ENCODE measurements at regions not wholly inside any gene's neighbourhood (a gene's known extent, or its start where the extent isn't known, plus 50 kb on each side); places are given as distances from the start of the nearest gene placed in this dataset.

- Histone ChIP-seq H3K27me3 (replicated peaks; ENCODE audit: control insufficient read depth, insufficient read depth, low read length, poor library complexity, severe bottlenecking) (no peaks in the 10 kb centered on the region), H3K4me3 (ENCODE audit: insufficient read depth, low read depth, low read length, poor library complexity, severe bottlenecking) (no peak overlapping the region), H3K9me3 (ENCODE audit: control insufficient read depth, low read length) (no peaks in the 10 kb centered on the region), H3K36me3 (ENCODE audit: control insufficient read depth, insufficient read depth, low read length) (no peaks in the 10 kb centered on the region), H3K27ac (ENCODE audit: insufficient read depth, low read length, poor library complexity, severe bottlenecking) (no peak overlapping the region), H3K4me1 (ENCODE audit: control insufficient read depth, insufficient read depth, low read length, poor library complexity, severe bottlenecking) (no peaks in the 10 kb centered on the region)
- no peak for DNase-seq
These were observed 764.8 kb downstream of the RNF144A start for GRCh38 chr2:7681881-7682461.

GRCh38 chr2:7683196-7683595 lies 766.0 kb downstream of the RNF144A start:
- H3K4me1 ChIP-seq (ENCODE audit: control insufficient read depth, insufficient read depth, low read length, poor library complexity, severe bottlenecking), result no peaks in the 10 kb centered on the region
- H3K27ac ChIP-seq (ENCODE audit: insufficient read depth, low read length, poor library complexity, severe bottlenecking), result no peak overlapping the region
- H3K27me3 ChIP-seq (replicated peaks; ENCODE audit: control insufficient read depth, insufficient read depth, low read length, poor library complexity, severe bottlenecking), result no peaks in the 10 kb centered on the region
- no peaks in the 10 kb centered on the region for H3K36me3 ChIP-seq (ENCODE audit: control insufficient read depth, insufficient read depth, low read length)
- H3K4me3 ChIP-seq (ENCODE audit: insufficient read depth, low read depth, low read length, poor library complexity, severe bottlenecking), result no peak overlapping the region
- no peak for DNase-seq
- no peaks in the 10 kb centered on the region for H3K9me3 ChIP-seq (ENCODE audit: control insufficient read depth, low read length)

- Histone ChIP-seq H3K27ac (ENCODE audit: insufficient read depth, low read length, poor library complexity, severe bottlenecking) (no peak overlapping the region), H3K9me3 (ENCODE audit: control insufficient read depth, low read length) (no peaks in the 10 kb centered on the region), H3K4me3 (ENCODE audit: insufficient read depth, low read depth, low read length, poor library complexity, severe bottlenecking) (no peak overlapping the region), H3K27me3 (replicated peaks; ENCODE audit: control insufficient read depth, insufficient read depth, low read length, poor library complexity, severe bottlenecking) (no peaks in the 10 kb centered on the region), H3K36me3 (ENCODE audit: control insufficient read depth, insufficient read depth, low read length) (no peaks in the 10 kb centered on the region), H3K4me1 (ENCODE audit: control insufficient read depth, insufficient read depth, low read length, poor library complexity, severe bottlenecking) (no peaks in the 10 kb centered on the region)
- DNase-seq, result no peak
These were observed 766.5 kb downstream of the RNF144A start for GRCh38 chr2:7683708-7684107.

GRCh38 chr2:7685342-7686015 lies 768.3 kb downstream of the RNF144A start:
- no peaks in the 10 kb centered on the region for H3K36me3 ChIP-seq (ENCODE audit: control insufficient read depth, insufficient read depth, low read length)
- no peak for DNase-seq
- no peak overlapping the region for H3K4me3 ChIP-seq (ENCODE audit: insufficient read depth, low read depth, low read length, poor library complexity, severe bottlenecking)
- no peaks in the 10 kb centered on the region for H3K4me1 ChIP-seq (ENCODE audit: control insufficient read depth, insufficient read depth, low read length, poor library complexity, severe bottlenecking)
- H3K27ac ChIP-seq (ENCODE audit: insufficient read depth, low read length, poor library complexity, severe bottlenecking), result no peak overlapping the region
- no peaks in the 10 kb centered on the region for H3K9me3 ChIP-seq (ENCODE audit: control insufficient read depth, low read length)
- H3K27me3 ChIP-seq (replicated peaks; ENCODE audit: control insufficient read depth, insufficient read depth, low read length, poor library complexity, severe bottlenecking), result no peaks in the 10 kb centered on the region

GRCh38 chr2:7686016-7686385 lies 768.8 kb downstream of the RNF144A start:
- no peaks in the 10 kb centered on the region for H3K4me1 ChIP-seq (ENCODE audit: control insufficient read depth, insufficient read depth, low read length, poor library complexity, severe bottlenecking)
- no peaks in the 10 kb centered on the region for H3K9me3 ChIP-seq (ENCODE audit: control insufficient read depth, low read length)
- H3K27me3 ChIP-seq (replicated peaks; ENCODE audit: control insufficient read depth, insufficient read depth, low read length, poor library complexity, severe bottlenecking), result no peaks in the 10 kb centered on the region
- DNase-seq, result no peak
- H3K27ac ChIP-seq (ENCODE audit: insufficient read depth, low read length, poor library complexity, severe bottlenecking), result no peak overlapping the region
- H3K36me3 ChIP-seq (ENCODE audit: control insufficient read depth, insufficient read depth, low read length), result no peaks in the 10 kb centered on the region
- no peak overlapping the region for H3K4me3 ChIP-seq (ENCODE audit: insufficient read depth, low read depth, low read length, poor library complexity, severe bottlenecking)

- DNase-seq, result no peak
- Histone ChIP-seq H3K27ac (ENCODE audit: insufficient read depth, low read length, poor library complexity, severe bottlenecking) (no peak overlapping the region), H3K27me3 (replicated peaks; ENCODE audit: control insufficient read depth, insufficient read depth, low read length, poor library complexity, severe bottlenecking) (no peaks in the 10 kb centered on the region)
These were observed 774.9 kb downstream of the RNF144A start for GRCh38 chr2:7691961-7692656.

GRCh38 chr2:7692657-7693161 lies 775.5 kb downstream of the RNF144A start:
- DNase-seq, result no peak
- H3K4me3 ChIP-seq (ENCODE audit: insufficient read depth, low read depth, low read length, poor library complexity, severe bottlenecking), result no peak overlapping the region
- H3K9me3 ChIP-seq (ENCODE audit: control insufficient read depth, low read length), result no peaks in the 10 kb centered on the region
- no peaks in the 10 kb centered on the region for H3K36me3 ChIP-seq (ENCODE audit: control insufficient read depth, insufficient read depth, low read length)
- no peak overlapping the region for H3K27ac ChIP-seq (ENCODE audit: insufficient read depth, low read length, poor library complexity, severe bottlenecking)
- H3K27me3 ChIP-seq (replicated peaks; ENCODE audit: control insufficient read depth, insufficient read depth, low read length, poor library complexity, severe bottlenecking), result no peaks in the 10 kb centered on the region
- H3K4me1 ChIP-seq (ENCODE audit: control insufficient read depth, insufficient read depth, low read length, poor library complexity, severe bottlenecking), result no peaks in the 10 kb centered on the region

More at GRCh38 chr2:7691961-7692656, 774.9 kb downstream of the RNF144A start:
- H3K36me3 ChIP-seq (ENCODE audit: control insufficient read depth, insufficient read depth, low read length), result no peaks in the 10 kb centered on the region
- no peaks in the 10 kb centered on the region for H3K4me1 ChIP-seq (ENCODE audit: control insufficient read depth, insufficient read depth, low read length, poor library complexity, severe bottlenecking)
- H3K4me3 ChIP-seq (ENCODE audit: insufficient read depth, low read depth, low read length, poor library complexity, severe bottlenecking), result no peak overlapping the region
- H3K9me3 ChIP-seq (ENCODE audit: control insufficient read depth, low read length), result no peaks in the 10 kb centered on the region

GRCh38 chr2:7693246-7694075 lies 776.2 kb downstream of the RNF144A start:
- Histone ChIP-seq H3K27ac (ENCODE audit: insufficient read depth, low read length, poor library complexity, severe bottlenecking) (no peak overlapping the region), H3K4me1 (ENCODE audit: control insufficient read depth, insufficient read depth, low read length, poor library complexity, severe bottlenecking) (no peaks in the 10 kb centered on the region), H3K4me3 (ENCODE audit: insufficient read depth, low read depth, low read length, poor library complexity, severe bottlenecking) (no peak overlapping the region), H3K9me3 (ENCODE audit: control insufficient read depth, low read length) (no peaks in the 10 kb centered on the region), H3K27me3 (replicated peaks; ENCODE audit: control insufficient read depth, insufficient read depth, low read length, poor library complexity, severe bottlenecking) (no peaks in the 10 kb centered on the region), H3K36me3 (ENCODE audit: control insufficient read depth, insufficient read depth, low read length) (no peaks in the 10 kb centered on the region)
- DNase-seq, result no peak

- Histone ChIP-seq H3K4me1 (ENCODE audit: control insufficient read depth, insufficient read depth, low read length, poor library complexity, severe bottlenecking) (no peaks in the 10 kb centered on the region), H3K27ac (ENCODE audit: insufficient read depth, low read length, poor library complexity, severe bottlenecking) (no peak overlapping the region), H3K4me3 (ENCODE audit: insufficient read depth, low read depth, low read length, poor library complexity, severe bottlenecking) (no peak overlapping the region), H3K27me3 (replicated peaks; ENCODE audit: control insufficient read depth, insufficient read depth, low read length, poor library complexity, severe bottlenecking) (no peaks in the 10 kb centered on the region), H3K36me3 (ENCODE audit: control insufficient read depth, insufficient read depth, low read length) (no peaks in the 10 kb centered on the region), H3K9me3 (ENCODE audit: control insufficient read depth, low read length) (no peaks in the 10 kb centered on the region)
- no peak for DNase-seq
These were observed 777.1 kb downstream of the RNF144A start for GRCh38 chr2:7694076-7694985.

Data from effector memory CD4-positive, alpha-beta T cell (primary cell).